ENCODE measurements at regions not wholly inside any gene's neighbourhood (a gene's known extent, or its start where the extent isn't known, plus 50 kb on each side); places are given as distances from the start of the nearest gene placed in this dataset.

- DNase-seq (ENCODE audit: low read depth, low spot score) (no peak), ATAC-seq (no peak)
- no peak overlapping the region for H3K27ac ChIP-seq (ENCODE audit: low read depth, low read length)
- H3K4me3 ChIP-seq (replicated peaks in 1 of 2; ENCODE audit: low read depth in 1 of 2, low read length in 2 of 2), result no peak overlapping the region
- no peak overlapping the region for H3K4me2 ChIP-seq (ENCODE audit: low read length)
- no peaks in the 10 kb centered on the region for H3K4me1 ChIP-seq (ENCODE audit: control insufficient read depth in 1 of 2, insufficient read depth in 2 of 2, low read length in 2 of 2)
- no TSS peak for BruUV-seq (replicated peaks)
- H3K9me3 ChIP-seq (ENCODE audit: control insufficient read depth in 1 of 2, insufficient read depth in 1 of 2, low read depth in 1 of 2, low read length in 2 of 2), result peaks cover 7% of the 10 kb centered on the region in 2 experiments; a peak in 1 of 4 replicates
- no peaks in the 10 kb centered on the region for H3K36me3 ChIP-seq (ENCODE audit: control insufficient read depth in 1 of 2, insufficient read depth in 2 of 2, low read length in 2 of 2)
- H3K9ac ChIP-seq (ENCODE audit: low read length), result no peak overlapping the region
- no peaks in the 10 kb centered on the region for H3K9me2 ChIP-seq (ENCODE audit: insufficient read depth)
- CTCF ChIA-PET, result no interaction called here
- TF ChIP-seq CBX3 (IDR thresholded peaks at IDR 0.05; ENCODE audit: low read depth), result no peak
- no peak for TF ChIP-seq SP1 (IDR thresholded peaks at IDR 0.05; ENCODE audit: low read depth)
- TF ChIP-seq MAX (IDR thresholded peaks at IDR 0.05), result no peak
- TF ChIP-seq POLR2AphosphoS5 (IDR thresholded peaks at IDR 0.05; ENCODE audit: low read depth, low read length), result no peak
- no peak for TF ChIP-seq YY1 (IDR thresholded peaks at IDR 0.05; ENCODE audit: extremely low read depth, insufficient replicate concordance, low read depth, low read length)
- no peak for TF ChIP-seq EGR1 (IDR thresholded peaks at IDR 0.05; ENCODE audit: low read depth)
- no peak for TF ChIP-seq ZFX (IDR thresholded peaks at IDR 0.05)
- no peak for TF ChIP-seq SRF (IDR thresholded peaks at IDR 0.05; ENCODE audit: low read depth)
- no peak for TF ChIP-seq ZBTB33 (IDR thresholded peaks at IDR 0.05; ENCODE audit: extremely low read depth, insufficient replicate concordance, low read length)
- TF ChIP-seq EZH2 (IDR thresholded peaks at IDR 0.05), result no peak
- H3K79me2 ChIP-seq (ENCODE audit: insufficient read depth, low read length), result no peaks in the 10 kb centered on the region
- POLR2A ChIA-PET, result no interaction called here
- RAD21 ChIA-PET (ENCODE audit: low non-redundant PET in 1 of 2, low total read pairs in 2 of 2, uncharacterized antibody in 2 of 2, unreplicated experiment in 2 of 2), result no interaction called here
- H4K20me1 ChIP-seq (ENCODE audit: insufficient read depth), result no peaks in the 10 kb centered on the region
- intact Hi-C loops (cut with micrococcal nuclease), result no loop called here
- H2AFZ ChIP-seq (ENCODE audit: low read depth, low read length, poor library complexity, severe bottlenecking), result no peak overlapping the region
- no peaks in the 10 kb centered on the region for H3K27me3 ChIP-seq (ENCODE audit: insufficient read depth, low read length)
These were observed 381.9 kb upstream of the EPHA7 start for GRCh38 chr6:93801101-93801847.

Measured in HCT116 (cell line).